Smooth muscle cell (in vitro differentiated cells): ENCODE measurements at regions not wholly inside any gene's neighbourhood (a gene's known extent, or its start where the extent isn't known, plus 50 kb on each side); places are given as distances from the start of the nearest gene placed in this dataset.

Source experiments
- DNase-seq: peaks from one replicate; lab custom pipeline; 2025; ENCODE audit not compliant: unreplicated experiment; lab: John Stamatoyannopoulos, UW
- H2AFZ ChIP-seq: fragments of 200-600 bp; sonication (generic); 2 replicates; pipeline ENCODE4 v1.6.0; 2016; ENCODE audit warnings: antibody characterized with exemption, low read depth, mild to moderate bottlenecking
- H3F3A ChIP-seq: fragments of 200-600 bp; sonication (generic); 2 replicates; pipeline ENCODE4 v1.6.0; 2017; ENCODE audit warnings: antibody characterized with exemption, low read depth
- H3K27ac ChIP-seq: fragments of 200-600 bp; sonication (generic); 2 replicates; pipeline ENCODE4 v1.5.1; 2016; ENCODE audit warnings: low read depth, mild to moderate bottlenecking
- H3K27me3 ChIP-seq: fragments of 200-600 bp; sonication (generic); 2 replicates; pipeline ENCODE4 v1.6.1; 2016; ENCODE audit warnings: low read depth, mild to moderate bottlenecking
- H3K36me3 ChIP-seq: fragments of 200-600 bp; sonication (generic); 2 replicates; pipeline ENCODE4 v1.5.1; 2016; ENCODE audit warnings: low read depth
- H3K4me1 ChIP-seq: fragments of 200-600 bp; sonication (generic); 2 replicates; pipeline ENCODE4 v1.5.1; 2016; ENCODE audit warnings: low read depth
- H3K4me2 ChIP-seq: fragments of 200-600 bp; sonication (generic); 2 replicates; pipeline ENCODE4 v1.6.0; 2016; ENCODE audit warnings: mild to moderate bottlenecking
- H3K4me3 ChIP-seq: fragments of 200-600 bp; sonication (generic); 2 replicates; pipeline ENCODE4 v1.5.1; 2016; ENCODE audit warnings: mild to moderate bottlenecking
- H3K79me2 ChIP-seq: fragments of 200-600 bp; sonication (generic); 2 replicates; pipeline ENCODE4 v1.6.0; 2016; ENCODE audit warnings: low read depth, mild to moderate bottlenecking
- H3K9ac ChIP-seq: fragments of 200-600 bp; sonication (generic); 2 replicates; pipeline ENCODE4 v1.6.0; 2016; ENCODE audit warnings: low read depth
- H3K9me3 ChIP-seq: fragments of 200-600 bp; sonication (generic); replicated peaks from 2 replicates; pipeline ENCODE4 v1.5.1; 2016; ENCODE audit warnings: low read depth
- H4K20me1 ChIP-seq: fragments of 200-600 bp; sonication (generic); 2 replicates; pipeline ENCODE4 v1.6.0; 2016; ENCODE audit warnings: low read depth
- CTCF ChIP-seq: fragments of 200-600 bp; sonication (generic); IDR thresholded peaks from 2 replicates; pipeline ENCODE4 v1.5.1; 2017; ENCODE audit warnings: borderline replicate concordance, mild to moderate bottlenecking, antibody characterized with exemption; ENCODE audit not compliant: insufficient read depth, poor library complexity, severe bottlenecking
- WGBS: methylation state at CpG from one replicate; pipeline ENCODE4 v1.1.7; 2016; ENCODE audit warnings: low lambda C conversion rate; 5-methylcytosine and 5-hydroxymethylcytosine counted together

GRCh38 chr1:201745023-201745422, 83.9 kb upstream of the IPO9 start:
- no peak overlapping the region for H3K4me2 ChIP-seq
- 38% methylated on average over 3 of the region's 3 CpGs for WGBS
- H4K20me1 ChIP-seq = peaks cover 75% of the 10 kb centered on the region
- no peak overlapping the region for H2AFZ ChIP-seq
- H3K9ac ChIP-seq = no peak overlapping the region
- no peaks in the 10 kb centered on the region for H3K27me3 ChIP-seq
- no peak overlapping the region for H3K4me3 ChIP-seq
- peaks cover 82% of the 10 kb centered on the region for H3K79me2 ChIP-seq
- peak overlapping the region; percentile 42 for H3K27ac ChIP-seq
- H3K4me1 ChIP-seq = peaks cover 65% of the 10 kb centered on the region
- H3F3A ChIP-seq = peaks cover 26% of the 10 kb centered on the region
- no peaks in the 10 kb centered on the region for H3K9me3 ChIP-seq
- H3K36me3 ChIP-seq = no peaks in the 10 kb centered on the region
- TF ChIP-seq CTCF = no peak
- no peak for DNase-seq

- H4K20me1 ChIP-seq = peaks cover 64% of the 10 kb centered on the region
- H3K4me2 ChIP-seq = no peak overlapping the region
- DNase-seq = no peak
- H3K9me3 ChIP-seq = no peaks in the 10 kb centered on the region
- TF ChIP-seq CTCF = no peak
- H3K27ac ChIP-seq = peak overlapping the region; percentile 84
- H3K4me1 ChIP-seq = peaks cover 71% of the 10 kb centered on the region
- H3K79me2 ChIP-seq = peaks cover 83% of the 10 kb centered on the region
- no peak overlapping the region for H2AFZ ChIP-seq
- H3K36me3 ChIP-seq = no peaks in the 10 kb centered on the region
- no peak overlapping the region for H3K4me3 ChIP-seq
- peaks cover 30% of the 10 kb centered on the region for H3F3A ChIP-seq
- H3K27me3 ChIP-seq = no peaks in the 10 kb centered on the region
- no peak overlapping the region for H3K9ac ChIP-seq
Measured at GRCh38 chr1:201746156-201746555, 82.8 kb upstream of the IPO9 start.

- peak overlapping the region; percentile 35 for H3K9ac ChIP-seq
- H3K36me3 ChIP-seq = no peaks in the 10 kb centered on the region
- peaks cover 29% of the 10 kb centered on the region for H3F3A ChIP-seq
- no peak for TF ChIP-seq CTCF
- peak overlapping the region; percentile 84 for H3K27ac ChIP-seq
- peak overlapping the region; percentile 67 for H3K4me2 ChIP-seq
- H3K4me1 ChIP-seq = peaks cover 72% of the 10 kb centered on the region
- WGBS = 65% methylated on average over 5 of the region's 5 CpGs
- no peak for DNase-seq
- H3K4me3 ChIP-seq = no peak overlapping the region
- H3K79me2 ChIP-seq = peaks cover 83% of the 10 kb centered on the region
- no peak overlapping the region for H2AFZ ChIP-seq
- H4K20me1 ChIP-seq = peaks cover 59% of the 10 kb centered on the region
- H3K9me3 ChIP-seq = no peaks in the 10 kb centered on the region
- H3K27me3 ChIP-seq = no peaks in the 10 kb centered on the region
Measured at GRCh38 chr1:201747261-201747660, 81.7 kb upstream of the IPO9 start.

- peak overlapping the region; percentile 84 for H3K27ac ChIP-seq
- peak overlapping the region; percentile 35 for H3K9ac ChIP-seq
- H3K27me3 ChIP-seq = no peaks in the 10 kb centered on the region
- peaks cover 83% of the 10 kb centered on the region for H3K79me2 ChIP-seq
- no peak overlapping the region for H2AFZ ChIP-seq
- no peaks in the 10 kb centered on the region for H3K9me3 ChIP-seq
- H3F3A ChIP-seq = peaks cover 30% of the 10 kb centered on the region
- H4K20me1 ChIP-seq = peaks cover 53% of the 10 kb centered on the region
- TF ChIP-seq CTCF = no peak
- no peak for DNase-seq
- WGBS = 0% methylated on average over 1 of the region's 1 CpG
- H3K4me1 ChIP-seq = peaks cover 83% of the 10 kb centered on the region
- no peaks in the 10 kb centered on the region for H3K36me3 ChIP-seq
- no peak overlapping the region for H3K4me3 ChIP-seq
- peak overlapping the region; percentile 67 for H3K4me2 ChIP-seq
Measured at GRCh38 chr1:201748335-201748734, 80.6 kb upstream of the IPO9 start.
